Mammary epithelial cell (primary cell): ENCODE measurements at regions not wholly inside any gene's neighbourhood (a gene's known extent, or its start where the extent isn't known, plus 50 kb on each side); places are given as distances from the start of the nearest gene placed in this dataset.

Experiments used
- CTCF ChIP-seq, 2 donors: IDR thresholded peaks in 1 of 2; conservative IDR thresholded peaks in 1 of 2; 2 replicates each; pipeline ENCODE4 v1.5.1; 2011 to 2012; ENCODE audit warnings: inconsistent platforms in 2 of 2, low read length in 2 of 2, mild to moderate bottlenecking in 2 of 2, control low read depth in 1 of 2, low read depth in 1 of 2; ENCODE audit not compliant: insufficient read depth in 1 of 2; ENCODE audit errors: extremely low read depth in 1 of 2
- EZH2 ChIP-seq: IDR thresholded peaks from 2 replicates; pipeline ENCODE4 v1.6.1; 2012; ENCODE audit warnings: low read length, inconsistent platforms, borderline replicate concordance

- no peak for TF ChIP-seq CTCF (conservative IDR thresholded peaks at IDR 0.05 in 1 of 2, IDR thresholded peaks at IDR 0.05 in 1 of 2; ENCODE audit: extremely low read depth in 1 of 2, insufficient read depth in 1 of 2, low read depth in 1 of 2, low read length in 2 of 2)
- no peak for TF ChIP-seq EZH2
Measured at GRCh38 chr13:40228990-40229389, 437.5 kb downstream of the FOXO1 start.
